ENCODE measurements at regions not wholly inside any gene's neighbourhood (a gene's known extent, or its start where the extent isn't known, plus 50 kb on each side); places are given as distances from the start of the nearest gene placed in this dataset.

DNA sequence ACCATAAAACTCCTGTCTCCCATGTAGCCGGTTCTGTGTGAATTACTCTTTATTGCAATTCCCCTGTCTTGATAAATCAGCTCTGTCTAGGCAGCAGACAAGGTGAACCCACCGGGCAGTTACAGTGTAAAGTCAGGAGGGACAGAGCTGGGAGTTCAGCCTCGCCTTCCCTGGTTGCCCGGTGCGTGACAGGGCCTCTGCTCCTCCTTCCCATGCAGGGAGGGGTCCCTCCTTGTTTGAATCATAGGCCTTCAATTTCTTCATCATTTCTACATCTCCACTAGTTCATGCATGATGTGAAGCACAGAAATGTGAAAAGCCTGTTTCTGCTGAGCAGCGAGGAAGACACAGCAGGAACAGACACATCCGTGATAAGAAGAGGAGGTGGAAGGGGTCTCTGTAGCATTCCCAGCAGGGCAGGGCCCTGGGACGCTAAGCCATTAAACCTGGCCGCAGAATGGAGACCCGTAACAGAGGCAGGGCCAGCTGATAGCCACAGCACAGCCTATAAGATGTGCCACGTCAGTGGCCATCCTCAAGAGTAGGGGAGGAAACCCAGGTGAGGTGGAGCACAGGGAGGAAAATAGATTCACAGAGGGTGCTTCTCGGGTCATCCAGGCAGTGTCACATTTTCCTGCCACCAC, 106.7 kb upstream of the CST7 start:
- Mint-ChIP-seq H3K4me3 (no peak overlapping the region), H3K27ac (no peak overlapping the region), H3K4me1 (ENCODE audit: low read depth) (no peaks in the 10 kb centered on the region), H3K27me3 (peaks cover 2% of the 10 kb centered on the region), H3K9me3 (no peaks in the 10 kb centered on the region), H3K36me3 (ENCODE audit: low read depth) (no peaks in the 10 kb centered on the region)
- ATAC-seq (no peak), DNase-seq (no peak)
- ChIA-PET POLR2A (no interaction called here), CTCF (no interaction called here)
- no peak for TF ChIP-seq CTCF (IDR thresholded peaks at IDR 0.05)
- intact Hi-C loops (cut with micrococcal nuclease): no loop called here

- Mint-ChIP-seq H3K4me3 (no peak overlapping the region), H3K4me1 (ENCODE audit: low read depth) (no peaks in the 10 kb centered on the region), H3K27me3 (peaks cover 2% of the 10 kb centered on the region), H3K36me3 (ENCODE audit: low read depth) (no peaks in the 10 kb centered on the region), H3K9me3 (no peaks in the 10 kb centered on the region), H3K27ac (no peak overlapping the region)
- DNase-seq: no peak
- ChIA-PET POLR2A (no interaction called here), CTCF (no interaction called here)
- ATAC-seq: no peak
- TF ChIP-seq CTCF (IDR thresholded peaks at IDR 0.05): no peak
- intact Hi-C loops (cut with micrococcal nuclease): no loop called here
Measured at GRCh38 chr20:24842918-24843715, 106.0 kb upstream of the CST7 start.

DNA sequence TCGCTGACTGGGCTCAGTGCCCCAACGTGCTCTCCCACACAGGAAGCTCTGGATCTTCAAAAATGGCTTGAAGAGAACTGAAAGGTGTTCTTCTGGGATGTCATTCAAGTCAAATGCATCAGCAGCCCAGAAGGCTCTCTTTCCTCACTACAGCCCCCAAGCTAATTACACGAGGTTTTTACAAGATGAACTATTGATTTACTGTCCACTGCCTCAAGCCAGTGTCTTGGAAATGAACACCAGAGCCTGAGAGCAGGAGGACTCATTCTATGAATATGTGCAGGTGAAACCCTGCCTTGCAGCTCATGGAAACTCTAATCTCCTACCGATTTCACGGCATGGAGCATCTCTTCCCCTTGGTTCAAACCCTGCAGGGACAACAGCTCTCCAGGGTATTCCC, 98.9 kb upstream of the CST7 start:
- ChIA-PET POLR2A (no interaction called here), CTCF (no interaction called here)
- Mint-ChIP-seq H3K9me3 (peaks cover 9% of the 10 kb centered on the region), H3K27me3 (peaks cover 7% of the 10 kb centered on the region), H3K4me1 (ENCODE audit: low read depth) (no peaks in the 10 kb centered on the region), H3K27ac (no peak overlapping the region), H3K4me3 (no peak overlapping the region), H3K36me3 (ENCODE audit: low read depth) (no peaks in the 10 kb centered on the region)
- no peak for ATAC-seq
- DNase-seq: no peak
- no peak for TF ChIP-seq CTCF (IDR thresholded peaks at IDR 0.05)
- intact Hi-C loops (cut with micrococcal nuclease): no loop called here

- no peak for TF ChIP-seq CTCF (IDR thresholded peaks at IDR 0.05)
- Mint-ChIP-seq H3K4me3 (no peak overlapping the region), H3K4me1 (ENCODE audit: low read depth) (no peaks in the 10 kb centered on the region), H3K27me3 (peaks cover 7% of the 10 kb centered on the region), H3K9me3 (peaks cover 10% of the 10 kb centered on the region), H3K27ac (no peak overlapping the region), H3K36me3 (ENCODE audit: low read depth) (no peaks in the 10 kb centered on the region)
- DNase-seq (no peak), ATAC-seq (no peak)
- POLR2A ChIA-PET: no interaction called here
- intact Hi-C loops (cut with micrococcal nuclease): no loop called here
- CTCF ChIA-PET: no interaction called here
Measured at GRCh38 chr20:24851346-24852019, 97.6 kb upstream of the CST7 start.

DNA sequence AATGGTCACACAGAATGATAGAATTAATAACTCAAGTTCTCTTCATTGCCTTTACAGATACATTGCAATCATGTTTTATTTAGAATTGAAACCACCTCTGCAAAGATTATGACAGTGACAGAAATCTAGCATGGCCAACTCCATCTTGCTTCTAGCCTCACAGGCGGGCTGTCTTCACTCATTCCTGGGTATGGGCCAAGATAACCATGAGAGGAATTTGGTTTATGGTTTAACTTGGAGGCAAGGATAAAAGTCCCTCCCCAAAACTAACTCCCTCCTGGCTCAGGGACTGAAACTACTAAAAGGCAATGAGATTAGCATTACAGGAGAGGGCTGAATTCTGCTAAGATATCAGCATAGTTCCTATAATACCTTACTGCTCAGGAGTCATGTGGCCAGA, 95.2 kb upstream of the CST7 start:
- no peak for ATAC-seq
- intact Hi-C loops (cut with micrococcal nuclease): no loop called here
- no peak overlapping the region for H3K4me3 Mint-ChIP-seq

More for the DNA sequence above, 95.2 kb upstream of the CST7 start:
- ChIA-PET CTCF (no interaction called here), POLR2A (no interaction called here)
- Mint-ChIP-seq H3K4me1 (ENCODE audit: low read depth) (peaks cover 4% of the 10 kb centered on the region), H3K36me3 (ENCODE audit: low read depth) (no peaks in the 10 kb centered on the region), H3K9me3 (peaks cover 10% of the 10 kb centered on the region), H3K27ac (no peak overlapping the region), H3K27me3 (peaks cover 7% of the 10 kb centered on the region)
- no peak for TF ChIP-seq CTCF (IDR thresholded peaks at IDR 0.05)
- no peak for DNase-seq
